Fibroblast of pulmonary artery (primary cell): ENCODE measurements at regions not wholly inside any gene's neighbourhood (a gene's known extent, or its start where the extent isn't known, plus 50 kb on each side); places are given as distances from the start of the nearest gene placed in this dataset.

ENCODE experiments used
- DNase-seq: peaks from one replicate; pipeline ENCODE4 v3.0.0-alpha.2; 2010; ENCODE audit warnings: low read depth
- H3K4me3 ChIP-seq: replicated peaks from 2 replicates; pipeline ENCODE4 v1.5.1; 2011; ENCODE audit warnings: low read depth, mild to moderate bottlenecking, control low read depth, low read length, moderate library complexity
- TF ChIP-seq, protein P1 (sequence below): IDR thresholded peaks from 2 replicates; pipeline ENCODE4 v1.5.1; 2011; ENCODE audit warnings: mild to moderate bottlenecking, control low read depth, low read length, inconsistent platforms; ENCODE audit errors: missing control alignments

DNA sequence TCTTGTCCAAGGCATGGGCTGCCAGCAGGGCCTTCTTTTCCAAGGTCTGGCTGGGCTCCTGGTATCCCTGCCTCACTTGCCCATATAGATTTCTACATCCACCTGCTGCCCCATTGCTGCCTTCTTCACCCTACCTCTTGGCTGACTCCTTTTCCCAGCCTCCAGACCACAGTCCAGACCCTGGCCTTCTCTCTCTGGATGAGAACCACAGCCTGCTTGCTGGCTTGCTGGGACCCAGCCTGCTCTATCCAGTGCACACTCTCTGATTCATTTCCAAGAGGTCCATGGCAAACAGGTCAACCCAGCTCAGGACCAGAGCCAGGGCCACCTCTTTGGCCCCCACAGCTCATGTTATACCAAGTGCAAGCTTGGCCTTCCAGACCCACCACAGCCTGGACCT is 169.4 kb upstream of the BDNF start:
- H3K4me3 ChIP-seq, result no peak overlapping the region

DNA sequence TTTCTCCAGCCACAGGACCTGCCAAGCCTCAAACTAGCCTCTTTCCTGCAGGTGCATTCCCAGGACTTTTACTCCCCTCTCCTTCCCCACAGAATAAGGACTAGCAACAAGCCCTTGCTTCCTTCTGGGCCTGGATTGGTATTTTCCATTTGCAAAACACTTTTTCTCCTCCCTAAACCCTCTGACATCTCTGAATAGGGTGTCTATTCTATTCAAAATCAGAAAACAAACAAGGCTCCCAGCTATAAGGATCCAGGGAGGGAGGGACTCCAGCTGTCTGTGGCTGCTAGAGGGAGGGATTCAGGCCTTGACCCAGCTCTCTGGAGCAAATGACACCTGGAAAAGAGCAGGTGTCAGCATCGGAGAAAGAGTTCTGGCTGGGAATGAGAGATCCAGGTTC is 168.5 kb upstream of the BDNF start:
- no peak overlapping the region for H3K4me3 ChIP-seq

More for the DNA sequence above, 169.4 kb upstream of the BDNF start:
- DNase-seq, result no peak
- TF ChIP-seq, protein P1, sequence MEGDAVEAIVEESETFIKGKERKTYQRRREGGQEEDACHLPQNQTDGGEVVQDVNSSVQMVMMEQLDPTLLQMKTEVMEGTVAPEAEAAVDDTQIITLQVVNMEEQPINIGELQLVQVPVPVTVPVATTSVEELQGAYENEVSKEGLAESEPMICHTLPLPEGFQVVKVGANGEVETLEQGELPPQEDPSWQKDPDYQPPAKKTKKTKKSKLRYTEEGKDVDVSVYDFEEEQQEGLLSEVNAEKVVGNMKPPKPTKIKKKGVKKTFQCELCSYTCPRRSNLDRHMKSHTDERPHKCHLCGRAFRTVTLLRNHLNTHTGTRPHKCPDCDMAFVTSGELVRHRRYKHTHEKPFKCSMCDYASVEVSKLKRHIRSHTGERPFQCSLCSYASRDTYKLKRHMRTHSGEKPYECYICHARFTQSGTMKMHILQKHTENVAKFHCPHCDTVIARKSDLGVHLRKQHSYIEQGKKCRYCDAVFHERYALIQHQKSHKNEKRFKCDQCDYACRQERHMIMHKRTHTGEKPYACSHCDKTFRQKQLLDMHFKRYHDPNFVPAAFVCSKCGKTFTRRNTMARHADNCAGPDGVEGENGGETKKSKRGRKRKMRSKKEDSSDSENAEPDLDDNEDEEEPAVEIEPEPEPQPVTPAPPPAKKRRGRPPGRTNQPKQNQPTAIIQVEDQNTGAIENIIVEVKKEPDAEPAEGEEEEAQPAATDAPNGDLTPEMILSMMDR, result no peak

DNA sequence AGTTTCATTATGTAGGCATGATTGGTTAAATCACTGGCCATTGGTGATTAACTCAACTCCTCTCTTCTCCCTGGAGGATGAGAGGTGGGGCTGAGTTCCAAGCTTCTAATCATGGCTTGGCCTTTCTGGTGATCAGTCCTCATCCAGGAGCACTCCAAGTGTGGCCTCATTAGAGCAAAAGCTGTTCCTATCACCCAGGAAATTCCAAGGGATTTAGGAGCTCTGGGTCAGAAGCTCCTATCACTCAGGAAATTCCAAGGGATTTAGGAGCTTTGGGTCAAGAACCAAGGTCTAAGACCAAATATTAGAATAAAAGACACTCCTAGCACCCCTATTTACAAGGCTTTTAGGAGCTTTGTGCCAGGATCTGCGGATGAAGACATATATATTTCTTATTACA is 168.0 kb upstream of the BDNF start:
- TF ChIP-seq, protein P1, result no peak
- no peak for DNase-seq

More for the DNA sequence above, 168.5 kb upstream of the BDNF start:
- no peak for DNase-seq
- TF ChIP-seq, protein P1, result no peak

DNA sequence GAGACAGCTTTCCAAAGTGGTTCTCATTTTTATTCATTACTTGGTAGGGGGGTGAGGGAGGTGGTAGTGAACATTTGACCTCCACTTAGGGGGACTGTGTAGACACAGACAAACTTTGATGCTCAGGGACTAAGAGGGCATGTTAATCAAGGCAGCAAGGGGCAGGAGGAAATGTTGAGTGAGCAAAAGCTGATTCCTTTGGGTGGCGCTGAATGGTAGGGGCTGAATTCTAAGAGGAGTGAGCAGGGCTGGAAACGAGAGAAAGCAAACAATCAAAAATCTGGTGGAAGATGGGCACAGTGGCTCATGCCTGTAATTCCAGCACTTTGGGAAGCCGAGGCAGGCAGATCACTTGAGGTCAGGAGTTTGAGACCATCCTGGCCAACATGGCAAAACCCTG is 164.8 kb upstream of the BDNF start:
- H3K4me3 ChIP-seq, result no peak overlapping the region
- DNase-seq, result no peak
- TF ChIP-seq, protein P1, result no peak

More for the DNA sequence above, 168.0 kb upstream of the BDNF start:
- H3K4me3 ChIP-seq, result no peak overlapping the region

DNA sequence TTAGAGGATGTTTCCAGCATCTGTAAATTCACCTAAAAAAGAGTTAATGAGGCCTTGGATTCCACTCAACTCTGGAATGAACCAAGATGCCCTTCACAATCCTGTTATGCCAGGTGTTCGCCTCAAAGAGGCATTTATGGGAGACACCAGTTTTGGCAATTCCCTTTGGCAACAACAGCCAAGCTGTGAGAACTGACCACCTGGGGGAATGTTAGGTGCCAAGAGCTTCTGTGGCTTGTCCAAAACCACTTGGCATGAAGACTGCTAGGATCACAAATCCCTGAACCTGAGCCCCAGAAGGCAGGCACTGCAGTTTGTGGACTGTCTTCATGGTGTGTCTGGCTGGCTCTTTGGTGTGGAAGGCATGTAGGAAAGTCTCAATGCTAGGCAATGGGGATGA is 164.4 kb upstream of the BDNF start:
- TF ChIP-seq, protein P1, result no peak
- H3K4me3 ChIP-seq, result no peak overlapping the region
- DNase-seq, result no peak

DNA sequence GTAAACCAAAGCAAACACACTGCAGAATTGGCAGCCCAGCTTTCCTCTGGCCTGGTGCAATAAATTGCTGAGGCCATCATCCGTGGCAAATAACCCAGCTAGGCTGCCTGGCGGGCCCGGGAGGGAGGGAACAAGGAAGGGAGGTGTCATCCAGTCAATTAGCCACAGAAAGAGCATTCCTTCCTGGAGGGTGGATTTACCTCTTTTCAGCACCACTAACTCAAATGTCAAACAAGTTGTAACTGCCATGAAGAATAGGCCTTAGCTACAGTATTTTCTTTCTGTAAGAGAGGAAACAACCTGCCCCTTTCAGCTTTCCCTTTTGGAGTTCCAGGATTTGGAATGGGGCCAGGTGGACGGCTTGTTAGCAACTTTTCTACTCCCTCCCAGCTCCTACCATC is 163.8 kb upstream of the BDNF start:
- TF ChIP-seq, protein P1, result no peak
- no peak for DNase-seq
- no peak overlapping the region for H3K4me3 ChIP-seq

DNA sequence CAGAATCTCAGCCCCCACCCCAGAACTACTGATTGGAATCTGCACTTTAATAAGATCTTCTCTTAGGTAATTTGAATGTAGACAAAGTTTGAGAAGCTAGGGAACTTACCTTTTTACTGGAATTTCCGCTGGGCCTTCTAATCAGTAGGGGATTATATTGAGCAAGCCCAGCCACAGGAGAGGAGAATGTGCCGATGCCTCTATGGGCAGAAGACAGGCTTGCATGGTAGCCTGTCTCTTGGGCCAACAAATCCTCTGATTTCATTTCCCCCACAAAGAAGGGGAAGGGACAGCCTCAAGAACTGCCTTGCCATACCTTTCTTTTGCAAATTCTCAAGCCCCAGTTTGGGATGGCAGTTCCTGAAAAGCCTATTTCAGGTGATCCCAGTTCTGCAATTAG is 163.4 kb upstream of the BDNF start:
- DNase-seq, result no peak
- TF ChIP-seq, protein P1, result no peak
- no peak overlapping the region for H3K4me3 ChIP-seq
